ENCODE measurements at regions not wholly inside any gene's neighbourhood (a gene's known extent, or its start where the extent isn't known, plus 50 kb on each side); places are given as distances from the start of the nearest gene placed in this dataset.

DNA sequence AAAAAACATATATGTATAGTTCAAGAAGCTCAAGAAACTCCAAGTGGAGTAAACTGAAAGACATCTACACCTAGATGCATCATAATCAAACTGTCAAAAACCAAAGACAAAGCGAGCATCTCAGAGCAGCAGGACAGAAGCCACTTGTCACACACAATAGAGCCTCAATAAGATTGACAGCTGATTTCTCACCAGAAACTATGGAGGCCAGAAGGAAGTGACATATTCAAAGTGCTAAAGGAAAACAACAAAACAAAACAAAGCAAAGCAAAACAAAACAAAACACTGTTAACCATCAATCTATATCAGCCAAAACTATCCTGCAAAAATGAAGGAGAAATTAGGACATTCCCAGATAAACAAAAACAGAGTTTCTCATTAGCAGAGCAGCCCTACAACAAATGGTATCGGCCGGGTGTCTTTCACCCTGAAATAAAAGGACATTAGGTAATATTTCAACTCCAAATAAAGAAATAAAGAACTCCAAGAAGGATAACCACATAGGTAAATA is 65.8 kb upstream of the SEPTIN5 start (continued):
- TF ChIP-seq RCOR1 (IDR thresholded peaks at IDR 0.05; ENCODE audit: borderline replicate concordance in 1 of 2, low read depth in 2 of 2, low read length in 2 of 2) (peak in 1 of 2 experiments; percentile 76; a peak in 2 of 4 replicates), ZNF239 (CRISPR knock-in tag; IDR thresholded peaks at IDR 0.05) (peak; percentile 5; the same call in 1 of the 2 replicates), ZEB2 (IDR thresholded peaks at IDR 0.05) (peak; percentile 93), CHD2 (IDR thresholded peaks at IDR 0.05; ENCODE audit: low read depth, low read length) (no peak), CCAR2 (IDR thresholded peaks at IDR 0.05; ENCODE audit: low read depth, low read length) (no peak), XRCC3 (IDR thresholded peaks at IDR 0.05) (peak; percentile 100), SAFB2 (IDR thresholded peaks at IDR 0.05; ENCODE audit: borderline replicate concordance, low read depth, low read length, severe bottlenecking) (no peak), GATA2 (CRISPR knock-in tag; IDR thresholded peaks at IDR 0.05) (no peak), EWSR1 (IDR thresholded peaks at IDR 0.05; ENCODE audit: borderline replicate concordance, low read depth, partially characterized antibody) (no peak), MEIS2 (IDR thresholded peaks at IDR 0.05; ENCODE audit: partially characterized antibody) (peak; percentile 84), PHTF2 (CRISPR knock-in tag; IDR thresholded peaks at IDR 0.05) (no peak), BRD4 (IDR thresholded peaks at IDR 0.05) (no peak), FOXP1 (CRISPR knock-in tag; IDR thresholded peaks at IDR 0.05) (no peak), SMAD4 (CRISPR knock-in tag; conservative IDR thresholded peaks at IDR 0.05) (no peak; the same call in 1 of the 2 replicates)
- TF ChIP-seq, protein P1, sequence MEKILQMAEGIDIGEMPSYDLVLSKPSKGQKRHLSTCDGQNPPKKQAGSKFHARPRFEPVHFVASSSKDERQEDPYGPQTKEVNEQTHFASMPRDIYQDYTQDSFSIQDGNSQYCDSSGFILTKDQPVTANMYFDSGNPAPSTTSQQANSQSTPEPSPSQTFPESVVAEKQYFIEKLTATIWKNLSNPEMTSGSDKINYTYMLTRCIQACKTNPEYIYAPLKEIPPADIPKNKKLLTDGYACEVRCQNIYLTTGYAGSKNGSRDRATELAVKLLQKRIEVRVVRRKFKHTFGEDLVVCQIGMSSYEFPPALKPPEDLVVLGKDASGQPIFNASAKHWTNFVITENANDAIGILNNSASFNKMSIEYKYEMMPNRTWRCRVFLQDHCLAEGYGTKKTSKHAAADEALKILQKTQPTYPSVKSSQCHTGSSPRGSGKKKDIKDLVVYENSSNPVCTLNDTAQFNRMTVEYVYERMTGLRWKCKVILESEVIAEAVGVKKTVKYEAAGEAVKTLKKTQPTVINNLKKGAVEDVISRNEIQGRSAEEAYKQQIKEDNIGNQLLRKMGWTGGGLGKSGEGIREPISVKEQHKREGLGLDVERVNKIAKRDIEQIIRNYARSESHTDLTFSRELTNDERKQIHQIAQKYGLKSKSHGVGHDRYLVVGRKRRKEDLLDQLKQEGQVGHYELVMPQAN (IDR thresholded peaks at IDR 0.05; ENCODE audit: borderline replicate concordance): peak; percentile 84
- TF ChIP-seq, protein P2, sequence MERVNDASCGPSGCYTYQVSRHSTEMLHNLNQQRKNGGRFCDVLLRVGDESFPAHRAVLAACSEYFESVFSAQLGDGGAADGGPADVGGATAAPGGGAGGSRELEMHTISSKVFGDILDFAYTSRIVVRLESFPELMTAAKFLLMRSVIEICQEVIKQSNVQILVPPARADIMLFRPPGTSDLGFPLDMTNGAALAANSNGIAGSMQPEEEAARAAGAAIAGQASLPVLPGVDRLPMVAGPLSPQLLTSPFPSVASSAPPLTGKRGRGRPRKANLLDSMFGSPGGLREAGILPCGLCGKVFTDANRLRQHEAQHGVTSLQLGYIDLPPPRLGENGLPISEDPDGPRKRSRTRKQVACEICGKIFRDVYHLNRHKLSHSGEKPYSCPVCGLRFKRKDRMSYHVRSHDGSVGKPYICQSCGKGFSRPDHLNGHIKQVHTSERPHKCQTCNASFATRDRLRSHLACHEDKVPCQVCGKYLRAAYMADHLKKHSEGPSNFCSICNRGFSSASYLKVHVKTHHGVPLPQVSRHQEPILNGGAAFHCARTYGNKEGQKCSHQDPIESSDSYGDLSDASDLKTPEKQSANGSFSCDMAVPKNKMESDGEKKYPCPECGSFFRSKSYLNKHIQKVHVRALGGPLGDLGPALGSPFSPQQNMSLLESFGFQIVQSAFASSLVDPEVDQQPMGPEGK (CRISPR knock-in tag; IDR thresholded peaks at IDR 0.05; ENCODE audit: borderline replicate concordance): no peak
- TF ChIP-seq, protein P3, sequence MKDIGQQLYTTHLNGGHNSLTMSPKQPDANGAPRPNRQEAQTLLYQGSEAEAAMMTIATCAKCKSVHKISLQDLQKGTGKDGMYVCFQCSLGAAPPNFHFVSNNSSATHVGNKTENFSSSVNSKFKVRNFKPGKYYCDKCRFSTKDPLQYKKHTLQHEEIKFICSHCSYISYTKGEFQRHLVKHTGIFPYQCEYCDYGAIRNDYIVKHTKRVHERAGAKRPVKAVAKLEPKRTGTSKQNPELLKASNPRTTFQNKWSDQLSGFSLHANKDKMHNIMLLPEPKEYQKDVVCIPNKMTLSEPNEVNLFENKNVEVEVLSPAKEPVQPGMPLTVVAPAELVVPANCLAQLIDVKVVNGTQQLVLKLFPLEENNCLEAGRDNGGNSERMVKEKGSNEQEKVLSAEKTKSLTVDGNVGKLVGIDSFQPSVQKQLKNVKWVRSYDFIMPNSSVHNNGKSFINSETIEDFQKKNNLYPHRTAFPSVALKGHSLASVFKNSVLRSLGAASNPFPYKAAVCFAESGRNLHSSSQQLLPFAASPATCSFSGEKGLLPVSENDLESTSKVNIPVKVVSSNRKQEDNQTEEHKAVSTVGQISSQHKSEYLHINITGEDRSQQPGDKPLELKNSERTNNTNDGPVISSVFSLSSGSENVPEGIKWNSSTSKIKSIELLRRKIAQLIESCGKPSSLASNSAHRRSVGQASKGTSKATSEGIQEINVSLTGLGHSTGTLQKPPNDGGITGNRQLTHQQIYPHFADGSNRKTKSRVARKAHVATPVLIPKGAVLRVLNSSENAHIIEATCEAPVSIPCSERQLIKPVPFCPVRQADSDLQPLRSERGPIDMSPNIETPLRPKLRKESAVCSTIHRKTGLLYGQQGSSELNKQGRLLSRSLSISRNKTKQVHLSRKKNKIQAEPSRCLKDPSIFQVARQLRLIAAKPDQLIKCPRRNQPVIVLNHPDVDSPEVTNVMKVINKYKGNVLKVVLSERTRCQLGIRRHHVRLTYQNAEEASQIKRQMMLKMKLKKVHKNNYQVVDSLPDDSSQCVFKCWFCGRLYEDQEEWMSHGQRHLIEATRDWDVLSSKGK (CRISPR knock-in tag; IDR thresholded peaks at IDR 0.05): no peak
- TF ChIP-seq, protein P4, sequence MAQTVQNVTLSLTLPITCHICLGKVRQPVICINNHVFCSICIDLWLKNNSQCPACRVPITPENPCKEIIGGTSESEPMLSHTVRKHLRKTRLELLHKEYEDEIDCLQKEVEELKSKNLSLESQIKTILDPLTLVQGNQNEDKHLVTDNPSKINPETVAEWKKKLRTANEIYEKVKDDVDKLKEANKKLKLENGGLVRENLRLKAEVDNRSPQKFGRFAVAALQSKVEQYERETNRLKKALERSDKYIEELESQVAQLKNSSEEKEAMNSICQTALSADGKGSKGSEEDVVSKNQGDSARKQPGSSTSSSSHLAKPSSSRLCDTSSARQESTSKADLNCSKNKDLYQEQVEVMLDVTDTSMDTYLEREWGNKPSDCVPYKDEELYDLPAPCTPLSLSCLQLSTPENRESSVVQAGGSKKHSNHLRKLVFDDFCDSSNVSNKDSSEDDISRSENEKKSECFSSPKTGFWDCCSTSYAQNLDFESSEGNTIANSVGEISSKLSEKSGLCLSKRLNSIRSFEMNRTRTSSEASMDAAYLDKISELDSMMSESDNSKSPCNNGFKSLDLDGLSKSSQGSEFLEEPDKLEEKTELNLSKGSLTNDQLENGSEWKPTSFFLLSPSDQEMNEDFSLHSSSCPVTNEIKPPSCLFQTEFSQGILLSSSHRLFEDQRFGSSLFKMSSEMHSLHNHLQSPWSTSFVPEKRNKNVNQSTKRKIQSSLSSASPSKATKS (CRISPR knock-in tag; IDR thresholded peaks at IDR 0.05): no peak
